ENCODE measurements at regions not wholly inside any gene's neighbourhood (a gene's known extent, or its start where the extent isn't known, plus 50 kb on each side); places are given as distances from the start of the nearest gene placed in this dataset.

DNA sequence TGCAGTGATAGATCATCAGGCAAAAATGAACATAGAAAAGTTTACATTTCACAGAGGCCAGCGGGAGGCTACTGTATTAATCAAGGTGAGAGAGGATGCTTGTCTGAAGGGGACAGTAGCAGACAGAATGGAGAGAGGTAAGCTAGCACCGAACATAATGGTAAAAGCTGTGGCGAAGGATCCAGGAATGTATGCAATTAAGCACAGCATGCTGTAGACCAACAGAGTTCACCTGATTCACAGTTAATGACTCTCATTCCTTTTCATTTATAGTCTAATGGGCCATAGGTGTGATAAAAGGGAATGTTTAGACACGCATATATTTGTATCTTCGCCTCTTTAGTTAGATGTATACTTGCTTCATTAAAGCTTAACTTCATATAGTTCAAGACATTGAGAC is 150.9 kb upstream of the MBL2 start:
- Mint-ChIP-seq H3K4me1 (no peaks in the 10 kb centered on the region), H3K4me3 (no peak overlapping the region), H3K9me3 (no peaks in the 10 kb centered on the region), H3K36me3 (ENCODE audit: low read depth) (no peaks in the 10 kb centered on the region), H3K27me3 (no peaks in the 10 kb centered on the region), H3K27ac (no peak overlapping the region)
- no peak for DNase-seq
- no peak for ATAC-seq (ENCODE audit: low read depth)
- ChIA-PET CTCF (no interaction called here), POLR2A (no interaction called here)
- TF ChIP-seq, protein P1, sequence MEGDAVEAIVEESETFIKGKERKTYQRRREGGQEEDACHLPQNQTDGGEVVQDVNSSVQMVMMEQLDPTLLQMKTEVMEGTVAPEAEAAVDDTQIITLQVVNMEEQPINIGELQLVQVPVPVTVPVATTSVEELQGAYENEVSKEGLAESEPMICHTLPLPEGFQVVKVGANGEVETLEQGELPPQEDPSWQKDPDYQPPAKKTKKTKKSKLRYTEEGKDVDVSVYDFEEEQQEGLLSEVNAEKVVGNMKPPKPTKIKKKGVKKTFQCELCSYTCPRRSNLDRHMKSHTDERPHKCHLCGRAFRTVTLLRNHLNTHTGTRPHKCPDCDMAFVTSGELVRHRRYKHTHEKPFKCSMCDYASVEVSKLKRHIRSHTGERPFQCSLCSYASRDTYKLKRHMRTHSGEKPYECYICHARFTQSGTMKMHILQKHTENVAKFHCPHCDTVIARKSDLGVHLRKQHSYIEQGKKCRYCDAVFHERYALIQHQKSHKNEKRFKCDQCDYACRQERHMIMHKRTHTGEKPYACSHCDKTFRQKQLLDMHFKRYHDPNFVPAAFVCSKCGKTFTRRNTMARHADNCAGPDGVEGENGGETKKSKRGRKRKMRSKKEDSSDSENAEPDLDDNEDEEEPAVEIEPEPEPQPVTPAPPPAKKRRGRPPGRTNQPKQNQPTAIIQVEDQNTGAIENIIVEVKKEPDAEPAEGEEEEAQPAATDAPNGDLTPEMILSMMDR (IDR thresholded peaks at IDR 0.05) = no peak
- intact Hi-C loops (cut with micrococcal nuclease) = no loop called here

DNA sequence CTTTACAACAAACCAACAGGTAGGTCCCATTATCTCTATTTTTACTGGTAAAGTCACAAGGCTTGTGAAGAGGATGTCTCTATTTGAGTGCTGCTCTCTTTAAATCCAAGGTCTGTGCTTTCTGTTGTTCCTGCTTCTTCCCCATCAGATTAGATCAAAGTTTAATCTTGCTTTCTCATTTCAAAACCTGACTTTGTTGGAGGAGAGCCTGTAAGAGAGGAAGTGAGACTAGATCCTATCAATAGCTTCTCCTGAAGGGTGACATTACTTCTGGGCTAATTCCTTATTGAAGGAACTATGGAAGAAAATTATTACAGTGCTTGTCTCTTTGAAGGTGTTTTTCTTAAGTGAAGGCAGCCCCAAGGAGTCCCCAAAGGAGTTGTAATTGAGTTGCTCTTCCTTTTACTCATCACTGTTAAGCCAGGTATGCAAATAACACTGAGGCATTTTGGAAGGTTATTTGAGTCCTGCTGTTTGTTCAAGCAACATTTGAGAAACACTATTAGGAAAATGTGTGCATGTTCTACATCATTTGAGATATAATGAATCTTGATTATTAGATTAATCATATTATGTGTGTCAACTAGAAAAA is 146.2 kb upstream of the MBL2 start:
- no peak for DNase-seq
- no peaks in the 10 kb centered on the region for H3K9me3 Mint-ChIP-seq
- no peak overlapping the region for H3K27ac Mint-ChIP-seq
- CTCF ChIA-PET = no interaction called here
- H3K4me3 Mint-ChIP-seq = no peak overlapping the region
- no peaks in the 10 kb centered on the region for H3K36me3 Mint-ChIP-seq (ENCODE audit: low read depth)
- intact Hi-C loops (cut with micrococcal nuclease) = no loop called here
- H3K27me3 Mint-ChIP-seq = no peaks in the 10 kb centered on the region
- H3K4me1 Mint-ChIP-seq = no peaks in the 10 kb centered on the region
- TF ChIP-seq, protein P1 (IDR thresholded peaks at IDR 0.05) = no peak
- no peak for ATAC-seq (ENCODE audit: low read depth)
- POLR2A ChIA-PET = no interaction called here

DNA sequence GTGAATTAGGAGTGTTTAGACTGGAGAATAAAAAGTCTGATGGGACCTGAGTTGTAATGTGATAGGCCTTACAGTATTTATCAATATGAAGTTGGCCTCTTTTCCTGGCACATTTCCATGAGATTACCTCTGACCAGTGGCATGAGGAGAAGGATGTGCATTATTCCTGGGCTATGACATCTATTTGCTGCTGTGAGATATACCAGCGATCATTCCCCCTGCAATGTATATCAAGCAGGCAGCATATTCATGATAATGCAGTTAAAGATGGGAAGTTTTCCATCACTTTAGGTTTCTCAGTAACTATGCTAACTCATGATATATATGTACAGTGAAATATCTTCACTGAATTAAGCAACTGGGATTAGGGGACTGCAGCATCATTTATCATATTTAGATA is 142.8 kb upstream of the MBL2 start:
- no peaks in the 10 kb centered on the region for H3K9me3 Mint-ChIP-seq
- TF ChIP-seq, protein P1 (IDR thresholded peaks at IDR 0.05) = no peak
- POLR2A ChIA-PET = no interaction called here
- CTCF ChIA-PET = no interaction called here
- H3K36me3 Mint-ChIP-seq (ENCODE audit: low read depth) = no peaks in the 10 kb centered on the region
- no peaks in the 10 kb centered on the region for H3K27me3 Mint-ChIP-seq
- intact Hi-C loops (cut with micrococcal nuclease) = no loop called here
- no peak overlapping the region for H3K27ac Mint-ChIP-seq
- DNase-seq (no peak), ATAC-seq (ENCODE audit: low read depth) (no peak)
- H3K4me3 Mint-ChIP-seq = no peak overlapping the region
- no peaks in the 10 kb centered on the region for H3K4me1 Mint-ChIP-seq

DNA sequence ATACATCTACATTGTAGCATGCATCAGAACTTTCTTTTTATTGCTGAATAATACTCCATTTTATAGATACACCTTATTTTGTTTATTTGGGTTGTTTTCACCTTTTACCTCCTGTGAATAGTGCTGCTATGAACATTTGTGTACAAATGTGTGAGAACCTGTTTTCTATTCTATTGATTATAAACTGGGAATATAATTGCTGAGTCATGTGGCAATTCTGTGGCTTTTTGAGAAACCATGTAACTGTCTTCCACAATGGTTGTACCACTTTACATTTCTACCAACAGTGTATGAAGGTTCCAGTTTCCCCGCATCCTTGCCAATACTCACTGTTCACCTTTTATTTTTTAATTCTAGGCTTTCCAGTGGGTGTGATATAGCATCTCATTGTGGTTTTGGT is 138.6 kb upstream of the MBL2 start:
- Mint-ChIP-seq H3K9me3 (peaks cover 3% of the 10 kb centered on the region), H3K4me1 (no peaks in the 10 kb centered on the region), H3K36me3 (ENCODE audit: low read depth) (no peaks in the 10 kb centered on the region), H3K27ac (no peak overlapping the region), H3K4me3 (no peak overlapping the region), H3K27me3 (no peaks in the 10 kb centered on the region)
- ATAC-seq (ENCODE audit: low read depth) = no peak
- intact Hi-C loops (cut with micrococcal nuclease) = no loop called here
- ChIA-PET CTCF (no interaction called here), POLR2A (no interaction called here)
- TF ChIP-seq, protein P1 (IDR thresholded peaks at IDR 0.05) = no peak
- no peak for DNase-seq

DNA sequence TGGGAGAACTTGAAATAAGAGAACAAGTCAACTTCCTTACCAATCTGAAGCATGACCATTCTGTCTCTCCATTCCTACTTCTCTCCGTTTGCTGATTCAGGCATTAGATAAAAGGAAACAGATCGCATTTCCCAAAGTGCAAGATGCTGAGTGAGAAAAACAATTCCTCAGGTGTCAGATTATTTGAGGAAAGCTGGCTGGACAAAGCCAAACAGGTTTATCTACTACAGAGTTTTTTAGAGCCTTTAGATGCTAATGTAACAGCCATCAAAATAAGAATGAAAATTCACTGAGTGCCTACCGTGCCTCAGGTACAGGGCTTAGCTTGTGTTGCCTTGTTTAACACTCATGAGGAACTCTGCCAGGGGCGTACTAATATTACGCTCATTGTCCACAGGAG is 135.9 kb upstream of the MBL2 start:
- Mint-ChIP-seq H3K9me3 (peaks cover 3% of the 10 kb centered on the region), H3K4me1 (no peaks in the 10 kb centered on the region), H3K36me3 (ENCODE audit: low read depth) (no peaks in the 10 kb centered on the region), H3K4me3 (no peak overlapping the region), H3K27ac (no peak overlapping the region), H3K27me3 (no peaks in the 10 kb centered on the region)
- CTCF ChIA-PET = no interaction called here
- DNase-seq = no peak
- TF ChIP-seq, protein P1 (IDR thresholded peaks at IDR 0.05) = no peak
- POLR2A ChIA-PET = no interaction called here
- intact Hi-C loops (cut with micrococcal nuclease) = no loop called here
- ATAC-seq (ENCODE audit: low read depth) = no peak

Measured in activated B cell treated with CpG ODN at 0.5 μM for 24 hours (primary cell).